Vagina (tissue), 2 donors: ENCODE measurements at regions not wholly inside any gene's neighbourhood (a gene's known extent, or its start where the extent isn't known, plus 50 kb on each side); places are given as distances from the start of the nearest gene placed in this dataset.

ENCODE experiments used
- CTCF ChIP-seq, 3 experiments: fragments of 450-650 bp in 2 of 3; fragments of 200-600 bp in 1 of 3; sonication (generic) in 1 of 3; IDR thresholded peaks; one replicate each; pipeline ENCODE4 v1.5.1; 2017 to 2019; ENCODE audit warnings: antibody characterized with exemption in 3 of 3, mild to moderate bottlenecking in 2 of 3, moderate library complexity in 2 of 3
- POLR2A ChIP-seq, 2 donors: fragments of 450-650 bp; IDR thresholded peaks; one replicate each; pipeline ENCODE4 v1.6.1; 2017; ENCODE audit warnings: antibody characterized with exemption in 2 of 2, mild to moderate bottlenecking in 2 of 2, moderate library complexity in 2 of 2
- POLR2AphosphoS5 ChIP-seq, 2 donors: sonication (generic); formaldehyde crosslinking; IDR thresholded peaks; one replicate each; pipeline ENCODE4 v1.9.0; 2017; ENCODE audit warnings: antibody characterized with exemption in 2 of 2, mild to moderate bottlenecking in 2 of 2, low read depth in 1 of 2; ENCODE audit not compliant: insufficient read depth in 1 of 2

GRCh38 chr1:218925777-218926176 is 247.9 kb upstream of the LYPLAL1 start:
- TF ChIP-seq CTCF (IDR thresholded peaks at IDR 0.05) (no peak), POLR2AphosphoS5 (IDR thresholded peaks at IDR 0.05; ENCODE audit: insufficient read depth in 1 of 2, low read depth in 1 of 2) (no peak), POLR2A (IDR thresholded peaks at IDR 0.05) (no peak)
